ENCODE measurements at regions not wholly inside any gene's neighbourhood (a gene's known extent, or its start where the extent isn't known, plus 50 kb on each side); places are given as distances from the start of the nearest gene placed in this dataset.
"Not testable (repeated sequence)": the region's sequence is repeated elsewhere in the genome, so short reads cannot be mapped to it uniquely, and the experiment has no call there.

DNA sequence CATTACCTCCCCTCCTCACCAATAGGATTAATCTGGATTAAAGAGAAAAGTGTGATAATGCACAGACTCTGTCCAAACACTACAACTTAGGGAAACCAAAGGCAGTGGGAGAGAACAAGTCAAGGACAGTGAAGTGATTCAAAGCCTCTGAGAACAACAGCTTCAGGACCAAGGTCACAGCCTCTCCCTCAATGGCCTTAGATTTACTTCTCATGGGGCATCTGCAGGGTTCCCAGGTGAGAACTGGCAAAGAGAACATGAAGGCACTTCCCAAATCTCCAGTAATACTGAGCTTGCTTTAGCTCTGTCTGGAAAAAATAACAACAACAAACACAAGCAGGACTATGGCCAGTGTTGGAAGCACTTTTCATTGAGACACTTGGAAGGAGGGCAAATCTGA lies 99.8 kb upstream of the GOLGA6L22 start:
- TF ChIP-seq, protein P1, sequence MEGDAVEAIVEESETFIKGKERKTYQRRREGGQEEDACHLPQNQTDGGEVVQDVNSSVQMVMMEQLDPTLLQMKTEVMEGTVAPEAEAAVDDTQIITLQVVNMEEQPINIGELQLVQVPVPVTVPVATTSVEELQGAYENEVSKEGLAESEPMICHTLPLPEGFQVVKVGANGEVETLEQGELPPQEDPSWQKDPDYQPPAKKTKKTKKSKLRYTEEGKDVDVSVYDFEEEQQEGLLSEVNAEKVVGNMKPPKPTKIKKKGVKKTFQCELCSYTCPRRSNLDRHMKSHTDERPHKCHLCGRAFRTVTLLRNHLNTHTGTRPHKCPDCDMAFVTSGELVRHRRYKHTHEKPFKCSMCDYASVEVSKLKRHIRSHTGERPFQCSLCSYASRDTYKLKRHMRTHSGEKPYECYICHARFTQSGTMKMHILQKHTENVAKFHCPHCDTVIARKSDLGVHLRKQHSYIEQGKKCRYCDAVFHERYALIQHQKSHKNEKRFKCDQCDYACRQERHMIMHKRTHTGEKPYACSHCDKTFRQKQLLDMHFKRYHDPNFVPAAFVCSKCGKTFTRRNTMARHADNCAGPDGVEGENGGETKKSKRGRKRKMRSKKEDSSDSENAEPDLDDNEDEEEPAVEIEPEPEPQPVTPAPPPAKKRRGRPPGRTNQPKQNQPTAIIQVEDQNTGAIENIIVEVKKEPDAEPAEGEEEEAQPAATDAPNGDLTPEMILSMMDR (IDR thresholded peaks at IDR 0.05) = not testable (repeated sequence)
- not testable (repeated sequence) for TF ChIP-seq POLR2A (IDR thresholded peaks at IDR 0.05)
